DND-41 (cell line): ENCODE measurements at regions not wholly inside any gene's neighbourhood (a gene's known extent, or its start where the extent isn't known, plus 50 kb on each side); places are given as distances from the start of the nearest gene placed in this dataset.

Experiments
- EZH2 ChIP-seq: IDR thresholded peaks from 3 replicates; pipeline ENCODE4 v1.6.1; 2012; ENCODE audit warnings: borderline replicate concordance, low read depth, mild to moderate bottlenecking, moderate library complexity, low read length, inconsistent platforms; ENCODE audit not compliant: severe bottlenecking
- TF ChIP-seq, protein P1 (sequence below): IDR thresholded peaks from 2 replicates; pipeline ENCODE4 v1.5.1; 2012; ENCODE audit warnings: borderline replicate concordance, low read length, moderate library complexity, mild to moderate bottlenecking; ENCODE audit not compliant: poor library complexity, severe bottlenecking; ENCODE audit errors: extremely low read depth

DNA sequence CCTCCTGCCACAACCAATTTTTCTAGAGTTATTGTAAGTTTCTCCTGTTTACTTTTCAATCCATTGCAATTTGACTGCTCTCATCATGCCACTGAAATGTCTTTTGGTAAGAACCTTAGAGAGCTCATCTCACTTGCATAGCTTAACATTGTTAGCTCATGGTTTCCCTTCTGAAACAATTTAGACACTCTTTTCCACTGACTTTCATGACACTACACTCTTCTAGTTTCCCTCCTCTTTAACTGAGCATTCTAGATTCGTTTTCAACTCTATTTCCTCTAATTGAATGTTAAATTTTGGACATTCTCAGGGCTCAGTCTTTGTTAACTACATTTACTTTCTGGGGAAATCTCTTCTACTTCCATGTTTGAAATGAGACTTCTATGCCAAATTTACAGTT lies 369.1 kb downstream of the JRKL start:
- TF ChIP-seq, protein P1, sequence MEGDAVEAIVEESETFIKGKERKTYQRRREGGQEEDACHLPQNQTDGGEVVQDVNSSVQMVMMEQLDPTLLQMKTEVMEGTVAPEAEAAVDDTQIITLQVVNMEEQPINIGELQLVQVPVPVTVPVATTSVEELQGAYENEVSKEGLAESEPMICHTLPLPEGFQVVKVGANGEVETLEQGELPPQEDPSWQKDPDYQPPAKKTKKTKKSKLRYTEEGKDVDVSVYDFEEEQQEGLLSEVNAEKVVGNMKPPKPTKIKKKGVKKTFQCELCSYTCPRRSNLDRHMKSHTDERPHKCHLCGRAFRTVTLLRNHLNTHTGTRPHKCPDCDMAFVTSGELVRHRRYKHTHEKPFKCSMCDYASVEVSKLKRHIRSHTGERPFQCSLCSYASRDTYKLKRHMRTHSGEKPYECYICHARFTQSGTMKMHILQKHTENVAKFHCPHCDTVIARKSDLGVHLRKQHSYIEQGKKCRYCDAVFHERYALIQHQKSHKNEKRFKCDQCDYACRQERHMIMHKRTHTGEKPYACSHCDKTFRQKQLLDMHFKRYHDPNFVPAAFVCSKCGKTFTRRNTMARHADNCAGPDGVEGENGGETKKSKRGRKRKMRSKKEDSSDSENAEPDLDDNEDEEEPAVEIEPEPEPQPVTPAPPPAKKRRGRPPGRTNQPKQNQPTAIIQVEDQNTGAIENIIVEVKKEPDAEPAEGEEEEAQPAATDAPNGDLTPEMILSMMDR, result no peak
- no peak for TF ChIP-seq EZH2
